Activated CD8-positive, alpha-beta memory T cell treated with anti-CD3 and anti-CD28 coated beads, Interleukin-2, amount 50 U/mL, for 48 hours (primary cell): ENCODE measurements at regions not wholly inside any gene's neighbourhood (a gene's known extent, or its start where the extent isn't known, plus 50 kb on each side); places are given as distances from the start of the nearest gene placed in this dataset.

Experiments used
- DNase-seq: peaks from one replicate; pipeline ENCODE4 v3.0.0-alpha.2; 2020

DNA sequence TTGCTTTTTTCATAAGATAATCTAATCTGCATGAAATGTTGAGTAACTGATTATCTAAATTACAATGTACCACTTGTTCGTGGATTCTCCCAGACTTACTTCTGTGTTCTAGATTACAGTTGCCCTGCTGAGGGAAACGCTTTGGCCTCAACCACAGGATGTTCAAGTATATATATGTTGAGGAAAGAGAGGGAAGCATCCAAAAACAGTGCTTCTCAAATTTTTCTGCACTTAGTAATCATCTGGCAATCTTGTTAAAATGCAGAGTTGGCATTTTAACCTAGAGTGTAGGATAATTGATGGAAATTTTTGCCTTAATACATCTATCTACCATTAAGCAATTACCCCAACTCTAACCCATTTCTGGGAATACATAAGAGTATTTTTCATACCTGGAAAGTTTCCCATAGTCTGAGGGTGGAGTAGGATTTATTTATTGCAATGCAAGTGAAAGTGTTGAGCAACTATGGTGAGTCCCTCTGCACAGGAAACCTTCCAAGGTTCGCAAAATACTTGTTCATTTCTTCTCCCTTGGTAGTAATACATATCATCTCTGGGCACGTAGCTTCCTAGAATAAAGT, 59.6 kb upstream of the C1GALT1 start:
- no peak for DNase-seq

DNA sequence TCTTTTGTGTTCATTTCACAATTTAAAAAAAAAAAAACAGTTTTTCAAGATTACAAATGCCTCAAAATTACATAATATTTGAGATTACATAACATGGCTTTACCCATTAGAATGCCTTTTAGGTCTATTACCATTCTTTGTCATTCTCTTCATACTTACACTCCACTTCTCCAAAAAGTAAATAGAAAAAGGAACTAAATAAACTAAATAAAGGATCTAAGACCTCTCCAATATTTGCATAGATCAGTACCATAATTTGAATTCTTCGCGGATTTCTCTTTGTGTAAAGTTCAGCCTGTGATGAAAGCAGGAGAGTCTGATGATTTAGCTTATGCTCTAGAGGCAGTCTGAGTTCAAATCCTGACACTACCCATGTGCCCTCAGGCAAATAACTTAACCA, 56.4 kb upstream of the C1GALT1 start:
- DNase-seq: no peak

DNA sequence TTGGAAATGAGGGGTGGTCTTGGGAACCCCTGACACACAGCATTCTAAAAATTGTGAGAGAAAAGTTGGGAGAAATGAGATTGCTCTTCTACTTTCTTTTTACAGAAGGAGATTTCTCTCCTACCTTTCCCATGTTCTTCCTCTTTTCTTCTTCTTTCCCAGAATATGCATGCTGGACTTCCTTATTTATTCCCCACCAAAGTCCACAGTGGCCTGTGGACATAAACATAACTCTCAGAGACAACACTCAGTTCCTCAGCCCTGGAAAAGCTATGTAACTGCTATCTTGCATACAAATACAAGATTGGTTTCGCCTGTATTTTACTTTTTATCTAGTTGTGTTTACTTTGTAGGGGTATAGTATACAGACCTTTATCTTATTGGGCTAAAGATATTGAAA, 54.6 kb upstream of the C1GALT1 start:
- DNase-seq: no peak

DNA sequence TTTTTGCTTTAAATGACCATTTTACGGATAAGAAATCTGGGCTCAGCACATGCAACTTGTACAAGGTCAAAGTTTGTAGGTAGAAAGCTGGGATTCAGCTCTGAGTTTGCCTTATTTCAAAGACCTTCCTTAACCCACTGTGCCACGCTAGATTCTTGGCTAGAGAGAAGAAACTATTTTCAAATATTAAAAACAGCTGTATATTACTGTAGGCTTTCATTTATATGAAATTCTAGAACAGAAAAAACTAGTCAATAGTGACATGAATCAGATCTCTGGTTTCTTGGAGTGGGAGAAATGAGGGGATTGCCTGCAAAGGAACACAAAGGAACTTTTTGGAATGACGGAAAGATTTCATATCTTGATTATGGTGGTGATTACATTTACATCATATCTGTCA, 53.0 kb upstream of the C1GALT1 start:
- DNase-seq: no peak

DNA sequence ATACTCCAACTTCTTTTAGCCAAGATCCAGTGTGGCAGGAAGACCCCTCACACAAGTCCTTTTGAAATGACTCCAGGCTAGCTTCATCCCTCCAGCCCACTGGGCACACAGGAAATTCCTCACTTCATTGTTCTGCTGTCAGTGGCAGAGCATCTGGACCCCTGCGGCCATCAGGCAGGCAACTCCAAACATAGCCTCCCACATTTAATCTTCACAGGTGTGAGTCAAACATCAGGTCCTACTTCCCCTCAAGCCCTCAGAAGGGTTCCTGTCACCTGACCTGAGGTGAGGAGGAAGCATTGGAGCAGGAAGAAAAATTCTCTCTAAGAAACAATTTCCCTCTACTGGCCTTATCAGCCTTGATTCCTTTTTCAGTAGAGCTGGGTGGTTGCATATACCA, 51.1 kb upstream of the C1GALT1 start:
- no peak for DNase-seq
